GM23338 (cell line): ENCODE measurements at regions not wholly inside any gene's neighbourhood (a gene's known extent, or its start where the extent isn't known, plus 50 kb on each side); places are given as distances from the start of the nearest gene placed in this dataset.

Experiments used
- ATAC-seq: fragments of 200-7000 bp; cut with Tn5 transposase; 3 replicates; pipeline ENCODE4 v1.9.1; 2020
- DNase-seq: peaks from one replicate; pipeline ENCODE4 v3.0.0-alpha.2; 2015; ENCODE audit warnings: low spot score
- H2AFZ ChIP-seq: fragments of 200-600 bp; sonication (generic); 2 replicates; pipeline ENCODE4 v1.8.0; 2016; ENCODE audit warnings: antibody characterized with exemption, mild to moderate bottlenecking, moderate library complexity
- H3F3A ChIP-seq: fragments of 200-600 bp; sonication (generic); replicated peaks from 2 replicates; pipeline ENCODE4 v1.8.0; 2017; ENCODE audit warnings: antibody characterized with exemption, mixed run types, low read depth
- H3K27ac ChIP-seq: fragments of 200-600 bp; sonication (generic); 2 replicates; pipeline ENCODE4 v1.6.1; 2016; ENCODE audit warnings: low read depth
- H3K27me3 ChIP-seq: fragments of 200-600 bp; sonication (generic); 2 replicates; pipeline ENCODE4 v1.8.0; 2016; ENCODE audit warnings: mild to moderate bottlenecking, mixed run types, moderate library complexity; ENCODE audit not compliant: insufficient read depth
- H3K36me3 ChIP-seq: fragments of 200-600 bp; sonication (generic); 2 replicates; pipeline ENCODE4 v1.8.0; 2016; ENCODE audit warnings: mild to moderate bottlenecking; ENCODE audit not compliant: insufficient read depth
- H3K4me1 ChIP-seq: fragments of 200-600 bp; sonication (generic); 2 replicates; pipeline ENCODE4 v1.8.0; 2016; ENCODE audit warnings: mild to moderate bottlenecking, moderate library complexity; ENCODE audit not compliant: insufficient read depth
- H3K4me2 ChIP-seq: fragments of 200-600 bp; sonication (generic); 2 replicates; pipeline ENCODE4 v1.7.1; 2017; ENCODE audit warnings: mixed run types
- H3K4me3 ChIP-seq: fragments of 200-600 bp; sonication (generic); 2 replicates; pipeline ENCODE4 v1.6.1; 2016; ENCODE audit warnings: mixed run types
- H3K79me2 ChIP-seq: fragments of 200-600 bp; sonication (generic); replicated peaks from 2 replicates; pipeline ENCODE4 v1.8.0; 2017; ENCODE audit warnings: mild to moderate bottlenecking; ENCODE audit not compliant: insufficient read depth
- H3K9me2 ChIP-seq: fragments of 200-600 bp; sonication (generic); 2 replicates; pipeline ENCODE4 v1.8.0; 2017; ENCODE audit not compliant: insufficient read depth
- H4K20me1 ChIP-seq: fragments of 200-600 bp; sonication (generic); replicated peaks from 2 replicates; pipeline ENCODE4 v1.8.0; 2017; ENCODE audit warnings: mild to moderate bottlenecking; ENCODE audit not compliant: insufficient read depth
- H3K27ac Mint-ChIP-seq: 2 replicates; pipeline ENCODE4 v1.8.0; 2020; ENCODE audit warnings: inconsistent platforms, mild to moderate bottlenecking, moderate library complexity, mixed read lengths
- H3K27me3 Mint-ChIP-seq: 3 replicates; pipeline ENCODE4 v1.8.0; 2022; ENCODE audit warnings: low read depth, mild to moderate bottlenecking, moderate library complexity, mixed read lengths, inconsistent platforms; ENCODE audit not compliant: insufficient read depth, poor library complexity
- H3K36me3 Mint-ChIP-seq: 3 replicates; pipeline ENCODE4 v1.8.0; 2021; ENCODE audit warnings: low read depth, mild to moderate bottlenecking, inconsistent platforms, moderate library complexity, mixed read lengths
- H3K4me1 Mint-ChIP-seq: 3 replicates; pipeline ENCODE4 v1.8.0; 2020; ENCODE audit warnings: mild to moderate bottlenecking, inconsistent platforms, mixed read lengths
- H3K4me3 Mint-ChIP-seq: 3 replicates; pipeline ENCODE4 v1.8.0; 2021; ENCODE audit warnings: moderate library complexity, mild to moderate bottlenecking, inconsistent platforms, mixed read lengths
- H3K9me3 Mint-ChIP-seq: 3 replicates; pipeline ENCODE4 v1.8.0; 2020; ENCODE audit warnings: moderate library complexity, mild to moderate bottlenecking, inconsistent platforms, mixed read lengths
- CREB1 ChIP-seq: fragments of 250-450 bp; sonication (Bioruptor Pico); IDR thresholded peaks from 2 replicates; pipeline ENCODE4 v1.5.0; 2020; ENCODE audit warnings: low read depth, mild to moderate bottlenecking, moderate library complexity
- EZH2 ChIP-seq: fragments of 200-600 bp; sonication (generic); IDR thresholded peaks from one replicate; pipeline ENCODE4 v1.8.0; 2017; ENCODE audit warnings: antibody characterized with exemption, mild to moderate bottlenecking, low read depth; ENCODE audit not compliant: unreplicated experiment
- EZH2phosphoT487 ChIP-seq: fragments of 200-600 bp; sonication (generic); IDR thresholded peaks from one replicate; pipeline ENCODE4 v1.8.1; 2018; ENCODE audit warnings: antibody characterized with exemption; ENCODE audit not compliant: unreplicated experiment
- JUNB ChIP-seq: IDR thresholded peaks from one replicate; pipeline ENCODE4 v1.6.1; 2016; ENCODE audit warnings: antibody characterized with exemption; ENCODE audit not compliant: unreplicated experiment
- NANOG ChIP-seq: IDR thresholded peaks from 2 replicates; pipeline ENCODE4 v1.6.1; 2016; ENCODE audit warnings: antibody characterized with exemption, borderline replicate concordance
- POLR2AphosphoS5 ChIP-seq: IDR thresholded peaks from 2 replicates; pipeline ENCODE4 v1.6.1; 2016; ENCODE audit warnings: antibody characterized with exemption, low read depth
- STAT1 ChIP-seq: IDR thresholded peaks from one replicate; pipeline ENCODE4 v1.6.1; 2016; ENCODE audit warnings: antibody characterized with exemption; ENCODE audit not compliant: unreplicated experiment
- ZNF114 ChIP-seq: fragments of 250-450 bp; sonication (Bioruptor Pico); IDR thresholded peaks from 2 replicates; pipeline ENCODE4 v1.5.0; 2020; ENCODE audit warnings: mild to moderate bottlenecking, moderate library complexity
- ZNF331 ChIP-seq: fragments of 250-450 bp; sonication (Bioruptor Pico); IDR thresholded peaks from 2 replicates; pipeline ENCODE4 v1.5.0; 2020; ENCODE audit warnings: low read depth, mild to moderate bottlenecking, moderate library complexity
- TF ChIP-seq, protein P1 (sequence below), 2 experiments: fragments of 200-600 bp in 1 of 2; sonication (generic) in 1 of 2; conservative IDR thresholded peaks; 2 replicates each; pipeline versions ENCODE4 v1.5.1 to v1.6.1; 2016 to 2017; ENCODE audit warnings: antibody characterized with exemption in 2 of 2, low read depth in 2 of 2, mild to moderate bottlenecking in 2 of 2, moderate library complexity in 1 of 2
- TF ChIP-seq, protein P2 (sequence below): IDR thresholded peaks from one replicate; pipeline ENCODE4 v1.6.1; 2018; ENCODE audit warnings: antibody characterized with exemption; ENCODE audit not compliant: unreplicated experiment

DNA sequence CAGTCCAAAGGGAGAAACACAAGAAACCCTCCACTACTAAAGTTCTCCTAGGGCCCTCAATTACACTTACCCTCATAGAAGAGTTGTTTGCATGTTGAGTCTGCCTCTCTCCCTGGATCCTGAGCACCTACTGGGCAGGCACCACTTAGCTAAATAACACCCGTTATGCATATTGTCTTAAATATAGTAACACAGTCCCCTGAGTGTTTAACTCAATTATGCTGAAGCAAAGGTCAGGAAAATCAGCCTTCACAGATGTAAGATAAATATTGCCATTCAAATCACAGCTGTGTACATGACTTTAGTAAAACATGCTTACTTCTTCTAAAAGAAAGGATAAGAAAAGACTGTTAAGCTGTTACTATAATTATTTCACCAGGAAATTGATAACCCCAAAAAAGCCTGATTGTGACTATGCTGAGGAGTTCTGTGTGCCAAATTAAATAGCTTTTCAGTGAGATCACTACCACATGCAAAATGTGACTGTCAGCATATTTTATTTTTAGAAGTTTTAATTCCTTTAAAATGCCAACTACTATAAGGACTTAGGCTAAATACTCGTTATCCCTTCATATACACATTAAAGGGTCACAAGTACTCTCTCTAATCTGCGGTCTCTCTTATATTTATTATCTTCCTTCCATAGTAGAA, 733.9 kb upstream of the PHF14 start (continued):
- TF ChIP-seq EZH2phosphoT487 (no peak), ZNF331 (no peak), EZH2 (no peak), NANOG (no peak), CREB1 (CRISPR knock-in tag) (no peak)
- TF ChIP-seq, protein P1, sequence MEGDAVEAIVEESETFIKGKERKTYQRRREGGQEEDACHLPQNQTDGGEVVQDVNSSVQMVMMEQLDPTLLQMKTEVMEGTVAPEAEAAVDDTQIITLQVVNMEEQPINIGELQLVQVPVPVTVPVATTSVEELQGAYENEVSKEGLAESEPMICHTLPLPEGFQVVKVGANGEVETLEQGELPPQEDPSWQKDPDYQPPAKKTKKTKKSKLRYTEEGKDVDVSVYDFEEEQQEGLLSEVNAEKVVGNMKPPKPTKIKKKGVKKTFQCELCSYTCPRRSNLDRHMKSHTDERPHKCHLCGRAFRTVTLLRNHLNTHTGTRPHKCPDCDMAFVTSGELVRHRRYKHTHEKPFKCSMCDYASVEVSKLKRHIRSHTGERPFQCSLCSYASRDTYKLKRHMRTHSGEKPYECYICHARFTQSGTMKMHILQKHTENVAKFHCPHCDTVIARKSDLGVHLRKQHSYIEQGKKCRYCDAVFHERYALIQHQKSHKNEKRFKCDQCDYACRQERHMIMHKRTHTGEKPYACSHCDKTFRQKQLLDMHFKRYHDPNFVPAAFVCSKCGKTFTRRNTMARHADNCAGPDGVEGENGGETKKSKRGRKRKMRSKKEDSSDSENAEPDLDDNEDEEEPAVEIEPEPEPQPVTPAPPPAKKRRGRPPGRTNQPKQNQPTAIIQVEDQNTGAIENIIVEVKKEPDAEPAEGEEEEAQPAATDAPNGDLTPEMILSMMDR (conservative IDR thresholded peaks at IDR 0.05; ENCODE audit: low read depth in 2 of 2) = no peak

DNA sequence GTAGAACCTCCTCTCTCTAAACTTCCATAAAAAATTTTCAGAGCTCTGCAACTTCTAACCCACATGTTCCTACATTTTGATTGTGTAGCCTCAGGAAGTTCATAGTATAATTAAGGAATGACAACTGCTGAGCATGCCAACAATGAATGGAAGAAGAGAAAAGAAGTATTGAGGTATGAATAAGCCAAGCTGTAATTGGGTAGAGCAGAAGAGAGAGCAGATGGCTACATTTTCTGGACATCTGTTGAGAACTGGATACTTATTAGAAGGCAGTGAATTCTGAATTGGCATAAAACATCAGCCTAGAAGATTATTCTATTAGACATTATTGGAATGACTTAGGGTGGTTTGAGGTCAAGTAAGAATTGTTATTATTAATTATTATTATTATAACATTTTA, 728.3 kb upstream of the PHF14 start:
- Mint-ChIP-seq H3K27ac (no peak overlapping the region), H3K27me3 (peaks cover 2% of the 10 kb centered on the region), H3K9me3 (peaks cover 36% of the 10 kb centered on the region), H3K4me1 (no peaks in the 10 kb centered on the region), H3K4me3 (no peak overlapping the region), H3K36me3 (peaks cover 24% of the 10 kb centered on the region; the same call in 2 of the 3 replicates)
- H3K4me1 ChIP-seq = no peaks in the 10 kb centered on the region
- H4K20me1 ChIP-seq = no peaks in the 10 kb centered on the region
- H3K4me3 ChIP-seq = no peak overlapping the region
- peaks cover 3% of the 10 kb centered on the region; the same call in 1 of the 2 replicates for H3K9me2 ChIP-seq
- DNase-seq = no peak
- H3K4me2 ChIP-seq = no peak overlapping the region
- H3K79me2 ChIP-seq = no peaks in the 10 kb centered on the region
- H3F3A ChIP-seq = no peaks in the 10 kb centered on the region
- ATAC-seq = no peak
- H2AFZ ChIP-seq = no peak overlapping the region
- no peak overlapping the region for H3K27ac ChIP-seq
- H3K27me3 ChIP-seq = no peaks in the 10 kb centered on the region
- no peaks in the 10 kb centered on the region; the same call in 1 of the 2 replicates for H3K36me3 ChIP-seq
- TF ChIP-seq ZNF114 (CRISPR knock-in tag) (no peak), ZNF331 (no peak), NANOG (no peak), EZH2 (no peak), STAT1 (no peak), POLR2AphosphoS5 (no peak), JUNB (no peak)
- TF ChIP-seq, protein P2, sequence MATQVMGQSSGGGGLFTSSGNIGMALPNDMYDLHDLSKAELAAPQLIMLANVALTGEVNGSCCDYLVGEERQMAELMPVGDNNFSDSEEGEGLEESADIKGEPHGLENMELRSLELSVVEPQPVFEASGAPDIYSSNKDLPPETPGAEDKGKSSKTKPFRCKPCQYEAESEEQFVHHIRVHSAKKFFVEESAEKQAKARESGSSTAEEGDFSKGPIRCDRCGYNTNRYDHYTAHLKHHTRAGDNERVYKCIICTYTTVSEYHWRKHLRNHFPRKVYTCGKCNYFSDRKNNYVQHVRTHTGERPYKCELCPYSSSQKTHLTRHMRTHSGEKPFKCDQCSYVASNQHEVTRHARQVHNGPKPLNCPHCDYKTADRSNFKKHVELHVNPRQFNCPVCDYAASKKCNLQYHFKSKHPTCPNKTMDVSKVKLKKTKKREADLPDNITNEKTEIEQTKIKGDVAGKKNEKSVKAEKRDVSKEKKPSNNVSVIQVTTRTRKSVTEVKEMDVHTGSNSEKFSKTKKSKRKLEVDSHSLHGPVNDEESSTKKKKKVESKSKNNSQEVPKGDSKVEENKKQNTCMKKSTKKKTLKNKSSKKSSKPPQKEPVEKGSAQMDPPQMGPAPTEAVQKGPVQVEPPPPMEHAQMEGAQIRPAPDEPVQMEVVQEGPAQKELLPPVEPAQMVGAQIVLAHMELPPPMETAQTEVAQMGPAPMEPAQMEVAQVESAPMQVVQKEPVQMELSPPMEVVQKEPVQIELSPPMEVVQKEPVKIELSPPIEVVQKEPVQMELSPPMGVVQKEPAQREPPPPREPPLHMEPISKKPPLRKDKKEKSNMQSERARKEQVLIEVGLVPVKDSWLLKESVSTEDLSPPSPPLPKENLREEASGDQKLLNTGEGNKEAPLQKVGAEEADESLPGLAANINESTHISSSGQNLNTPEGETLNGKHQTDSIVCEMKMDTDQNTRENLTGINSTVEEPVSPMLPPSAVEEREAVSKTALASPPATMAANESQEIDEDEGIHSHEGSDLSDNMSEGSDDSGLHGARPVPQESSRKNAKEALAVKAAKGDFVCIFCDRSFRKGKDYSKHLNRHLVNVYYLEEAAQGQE = no peak
- TF ChIP-seq, protein P1 (conservative IDR thresholded peaks at IDR 0.05; ENCODE audit: low read depth in 2 of 2) = no peak
